ENCODE measurements at regions not wholly inside any gene's neighbourhood (a gene's known extent, or its start where the extent isn't known, plus 50 kb on each side); places are given as distances from the start of the nearest gene placed in this dataset.

DNA sequence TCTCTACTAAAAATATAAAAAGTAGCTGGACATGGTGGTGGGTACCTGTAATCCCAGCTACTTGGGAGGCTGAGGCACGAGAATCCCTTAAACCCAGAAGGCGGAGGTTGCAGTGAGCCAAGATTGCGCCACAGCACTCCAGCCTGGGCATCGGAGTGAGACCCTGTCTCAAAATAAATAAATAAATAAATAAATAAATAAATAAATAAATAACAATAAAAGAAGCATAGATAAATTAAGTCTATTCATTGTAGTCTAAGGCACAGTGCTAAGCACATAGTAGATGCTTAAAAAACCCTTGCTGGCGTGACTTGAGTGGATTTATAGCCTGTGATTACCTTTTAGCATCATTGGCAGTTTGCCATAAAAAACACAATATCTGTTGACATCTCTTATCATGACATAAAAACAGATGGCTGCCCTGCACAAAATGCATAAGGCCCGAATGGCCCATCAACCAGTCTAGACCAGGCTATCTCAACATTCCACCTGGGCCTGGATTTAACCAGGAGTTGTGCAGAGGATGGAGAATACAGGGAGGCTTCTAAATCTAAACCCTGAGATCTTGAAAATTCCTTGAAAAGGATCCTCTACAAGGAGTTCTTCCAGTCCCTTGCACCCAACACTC is 94.9 kb downstream of the PRLHR start:
- TF ChIP-seq TAL1 (IDR thresholded peaks at IDR 0.05) (no peak), POLR2A (conservative IDR thresholded peaks at IDR 0.05) (no peak), JUN (IDR thresholded peaks at IDR 0.05; ENCODE audit: borderline replicate concordance, low read depth, low read length) (no peak), JUN (CRISPR knock-in tag; IDR thresholded peaks at IDR 0.05; ENCODE audit: borderline replicate concordance) (no peak), TARDBP (IDR thresholded peaks at IDR 0.05) (no peak), EHMT2 (IDR thresholded peaks at IDR 0.05) (no peak), ZNF408 (CRISPR knock-in tag; IDR thresholded peaks at IDR 0.05; ENCODE audit: low read depth) (no peak), FOXK2 (conservative IDR thresholded peaks at IDR 0.05 in 1 of 2, IDR thresholded peaks at IDR 0.05 in 1 of 2; ENCODE audit: low read depth in 2 of 2) (no peak), YY1 (IDR thresholded peaks at IDR 0.05; ENCODE audit: borderline replicate concordance in 1 of 3, control insufficient read depth in 1 of 3, extremely low read depth in 1 of 3, insufficient read depth in 3 of 3, insufficient read length in 1 of 3, insufficient replicate concordance in 2 of 3, low read depth in 1 of 3, low read length in 2 of 3) (no peak), DNMT1 (IDR thresholded peaks at IDR 0.05) (no peak), TAF1 (IDR thresholded peaks at IDR 0.05; ENCODE audit: control insufficient read depth, extremely low read depth, insufficient read depth, low read length, severe bottlenecking) (no peak)
- TF ChIP-seq, protein P1, sequence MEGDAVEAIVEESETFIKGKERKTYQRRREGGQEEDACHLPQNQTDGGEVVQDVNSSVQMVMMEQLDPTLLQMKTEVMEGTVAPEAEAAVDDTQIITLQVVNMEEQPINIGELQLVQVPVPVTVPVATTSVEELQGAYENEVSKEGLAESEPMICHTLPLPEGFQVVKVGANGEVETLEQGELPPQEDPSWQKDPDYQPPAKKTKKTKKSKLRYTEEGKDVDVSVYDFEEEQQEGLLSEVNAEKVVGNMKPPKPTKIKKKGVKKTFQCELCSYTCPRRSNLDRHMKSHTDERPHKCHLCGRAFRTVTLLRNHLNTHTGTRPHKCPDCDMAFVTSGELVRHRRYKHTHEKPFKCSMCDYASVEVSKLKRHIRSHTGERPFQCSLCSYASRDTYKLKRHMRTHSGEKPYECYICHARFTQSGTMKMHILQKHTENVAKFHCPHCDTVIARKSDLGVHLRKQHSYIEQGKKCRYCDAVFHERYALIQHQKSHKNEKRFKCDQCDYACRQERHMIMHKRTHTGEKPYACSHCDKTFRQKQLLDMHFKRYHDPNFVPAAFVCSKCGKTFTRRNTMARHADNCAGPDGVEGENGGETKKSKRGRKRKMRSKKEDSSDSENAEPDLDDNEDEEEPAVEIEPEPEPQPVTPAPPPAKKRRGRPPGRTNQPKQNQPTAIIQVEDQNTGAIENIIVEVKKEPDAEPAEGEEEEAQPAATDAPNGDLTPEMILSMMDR (IDR thresholded peaks at IDR 0.05 in 2 of 3, conservative IDR thresholded peaks at IDR 0.05 in 1 of 3; ENCODE audit: insufficient read depth in 2 of 3, low read depth in 1 of 3, low read length in 3 of 3): no peak
- TF ChIP-seq, protein P2, sequence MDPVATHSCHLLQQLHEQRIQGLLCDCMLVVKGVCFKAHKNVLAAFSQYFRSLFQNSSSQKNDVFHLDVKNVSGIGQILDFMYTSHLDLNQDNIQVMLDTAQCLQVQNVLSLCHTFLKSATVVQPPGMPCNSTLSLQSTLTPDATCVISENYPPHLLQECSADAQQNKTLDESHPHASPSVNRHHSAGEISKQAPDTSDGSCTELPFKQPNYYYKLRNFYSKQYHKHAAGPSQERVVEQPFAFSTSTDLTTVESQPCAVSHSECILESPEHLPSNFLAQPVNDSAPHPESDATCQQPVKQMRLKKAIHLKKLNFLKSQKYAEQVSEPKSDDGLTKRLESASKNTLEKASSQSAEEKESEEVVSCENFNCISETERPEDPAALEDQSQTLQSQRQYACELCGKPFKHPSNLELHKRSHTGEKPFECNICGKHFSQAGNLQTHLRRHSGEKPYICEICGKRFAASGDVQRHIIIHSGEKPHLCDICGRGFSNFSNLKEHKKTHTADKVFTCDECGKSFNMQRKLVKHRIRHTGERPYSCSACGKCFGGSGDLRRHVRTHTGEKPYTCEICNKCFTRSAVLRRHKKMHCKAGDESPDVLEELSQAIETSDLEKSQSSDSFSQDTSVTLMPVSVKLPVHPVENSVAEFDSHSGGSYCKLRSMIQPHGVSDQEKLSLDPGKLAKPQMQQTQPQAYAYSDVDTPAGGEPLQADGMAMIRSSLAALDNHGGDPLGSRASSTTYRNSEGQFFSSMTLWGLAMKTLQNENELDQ (CRISPR knock-in tag; IDR thresholded peaks at IDR 0.05; ENCODE audit: borderline replicate concordance): no peak
- TF ChIP-seq, protein P3, sequence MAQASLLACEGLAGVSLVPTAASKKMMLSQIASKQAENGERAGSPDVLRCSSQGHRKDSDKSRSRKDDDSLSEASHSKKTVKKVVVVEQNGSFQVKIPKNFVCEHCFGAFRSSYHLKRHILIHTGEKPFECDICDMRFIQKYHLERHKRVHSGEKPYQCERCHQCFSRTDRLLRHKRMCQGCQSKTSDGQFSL (CRISPR knock-in tag; IDR thresholded peaks at IDR 0.05): no peak
- TF ChIP-seq, protein P3 (tag; IDR thresholded peaks at IDR 0.05): no peak

Data from K562 (cell line).